GM21367 (cell line): ENCODE measurements at regions not wholly inside any gene's neighbourhood (a gene's known extent, or its start where the extent isn't known, plus 50 kb on each side); places are given as distances from the start of the nearest gene placed in this dataset.

Source experiments
- ATAC-seq: cut with Tn5 transposase; IDR thresholded peaks from one replicate; pipeline ENCODE4 v1.9.1; 2021; ENCODE audit not compliant: unreplicated experiment

- ATAC-seq = no peak
These were observed 50.6 kb upstream of the UQCRFS1 start for GRCh38 chr19:29263305-29264135.

DNA sequence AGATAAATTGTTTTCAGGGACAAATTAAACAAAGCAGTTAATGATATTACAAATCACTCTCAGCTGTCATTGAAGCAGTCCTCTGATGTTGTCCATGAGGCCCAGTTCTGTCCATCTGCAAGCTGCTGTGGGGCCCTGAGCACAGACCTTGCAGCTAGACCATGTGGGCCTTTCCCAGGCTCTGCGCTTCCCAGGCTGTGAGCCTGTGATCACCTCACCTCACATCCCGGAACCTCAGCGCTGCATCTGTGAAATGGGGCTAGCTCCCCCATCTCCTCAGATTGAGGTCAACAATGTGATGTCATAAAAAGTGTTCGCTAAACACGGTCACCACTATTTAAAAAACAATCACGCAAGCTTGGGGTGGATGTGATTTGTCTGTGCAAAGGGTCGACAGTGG is 51.9 kb upstream of the UQCRFS1 start:
- ATAC-seq = no peak

- no peak for ATAC-seq
These were observed 52.5 kb upstream of the UQCRFS1 start for GRCh38 chr19:29265436-29265835.

GRCh38 chr19:29266001-29266400 is 53.0 kb upstream of the UQCRFS1 start:
- ATAC-seq = no peak

- no peak for ATAC-seq
These were observed 53.7 kb upstream of the UQCRFS1 start for GRCh38 chr19:29266603-29267002.

DNA sequence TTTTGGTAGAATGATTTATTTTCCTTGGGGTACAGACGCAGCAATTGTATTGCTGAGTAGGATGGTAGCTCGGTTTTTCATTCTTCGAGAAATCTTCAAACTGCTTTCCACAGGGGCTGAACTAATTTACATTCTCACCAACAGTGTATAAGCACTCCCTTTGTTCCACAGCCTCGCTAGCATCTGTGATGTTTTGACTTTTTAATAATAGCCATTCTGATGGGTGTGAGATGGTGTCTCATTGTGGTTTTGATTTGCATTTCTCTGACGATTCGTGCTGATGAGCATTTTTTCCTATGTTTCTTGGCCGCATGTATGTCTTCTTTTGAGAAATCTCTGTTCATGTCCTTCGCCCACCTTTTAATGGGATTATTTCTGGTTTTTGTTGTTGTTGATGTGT is 54.8 kb upstream of the UQCRFS1 start:
- no peak for ATAC-seq

GRCh38 chr19:29268103-29268502 is 55.2 kb upstream of the UQCRFS1 start:
- ATAC-seq = no peak

DNA sequence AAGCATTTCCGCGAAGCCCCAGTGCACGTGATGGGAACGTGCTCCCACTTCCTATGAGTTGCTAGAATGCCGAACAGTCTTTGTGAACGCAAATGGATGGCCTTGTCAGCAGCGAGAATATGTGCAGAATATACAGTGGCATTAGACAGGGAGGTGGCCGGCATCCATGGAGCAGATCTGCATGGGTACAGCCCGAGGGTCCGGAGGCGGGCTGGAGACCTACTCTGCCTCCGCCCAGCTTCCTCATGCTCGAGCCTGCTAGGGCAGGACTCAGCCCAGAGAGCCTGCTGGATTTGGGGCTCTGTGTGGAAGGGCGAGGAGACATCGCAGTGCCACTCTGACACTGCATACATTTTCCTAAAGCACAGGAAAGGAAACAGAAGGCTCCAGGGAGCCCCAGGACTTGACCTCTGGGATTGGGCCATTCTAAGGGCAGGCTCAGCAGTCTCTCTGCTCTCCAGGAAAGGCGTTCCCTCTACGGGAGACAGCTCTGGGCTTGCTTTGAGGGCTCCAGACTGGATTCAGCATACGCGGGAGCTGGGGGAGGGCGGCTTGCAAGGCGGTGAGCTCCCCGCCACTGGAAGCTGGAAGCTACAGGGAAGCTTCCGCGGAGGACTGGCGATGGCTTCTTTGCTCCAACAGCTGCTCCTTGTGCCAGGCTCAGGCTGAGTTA is 55.9 kb upstream of the UQCRFS1 start:
- ATAC-seq = no peak

GRCh38 chr19:29269641-29270040 is 56.7 kb upstream of the UQCRFS1 start:
- no peak for ATAC-seq

GRCh38 chr19:29271341-29271740 is 58.4 kb upstream of the UQCRFS1 start:
- no peak for ATAC-seq

DNA sequence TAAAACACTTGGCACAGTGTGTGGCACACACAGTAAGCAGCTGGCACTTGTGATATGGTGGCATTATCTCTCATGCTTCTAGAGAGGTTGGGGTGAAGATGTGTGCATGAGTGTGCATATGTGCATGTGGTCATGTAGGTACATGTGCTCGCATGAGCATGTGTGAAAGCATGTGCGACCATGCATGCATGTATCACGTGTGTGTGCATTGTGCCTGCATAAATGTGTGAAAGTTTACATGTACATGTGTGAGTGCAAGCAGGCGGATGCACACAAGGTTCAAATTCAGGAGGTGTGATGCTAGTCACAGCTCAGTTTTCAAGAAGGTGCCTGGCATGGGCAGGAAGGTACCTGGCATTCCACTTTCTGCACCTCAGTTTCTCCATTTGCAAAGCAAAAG is 59.0 kb upstream of the UQCRFS1 start:
- ATAC-seq = no peak

- ATAC-seq = no peak
These were observed 60.2 kb upstream of the UQCRFS1 start for GRCh38 chr19:29273000-29273640.

- no peak for ATAC-seq
These were observed 62.3 kb upstream of the UQCRFS1 start for GRCh38 chr19:29275266-29275665.

GRCh38 chr19:29277102-29277501 is 64.2 kb upstream of the UQCRFS1 start:
- peak; percentile 68 for ATAC-seq

DNA sequence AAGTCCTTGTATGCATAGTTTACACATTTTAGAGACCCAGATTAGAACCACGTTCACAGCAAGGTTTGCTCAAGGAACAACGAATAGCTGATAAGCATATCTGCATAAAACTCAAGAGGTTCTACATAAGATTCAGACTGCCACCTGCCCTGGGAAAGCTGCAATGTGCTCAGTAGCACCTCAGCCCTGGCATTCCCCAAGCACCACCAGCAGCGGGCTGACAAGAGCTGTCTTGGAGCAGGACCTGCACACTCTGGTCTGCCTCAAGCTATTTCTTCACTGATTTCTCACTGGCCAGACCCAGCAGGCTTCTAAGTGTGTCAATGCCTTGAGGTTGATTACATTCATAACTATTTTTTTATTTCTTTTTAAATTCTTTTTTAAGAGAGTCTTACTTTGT is 65.8 kb upstream of the UQCRFS1 start:
- ATAC-seq = no peak

- ATAC-seq = no peak
These were observed 70.4 kb upstream of the UQCRFS1 start for GRCh38 chr19:29283366-29283765.

GRCh38 chr19:29285187-29285687 is 72.3 kb upstream of the UQCRFS1 start:
- ATAC-seq = no peak

DNA sequence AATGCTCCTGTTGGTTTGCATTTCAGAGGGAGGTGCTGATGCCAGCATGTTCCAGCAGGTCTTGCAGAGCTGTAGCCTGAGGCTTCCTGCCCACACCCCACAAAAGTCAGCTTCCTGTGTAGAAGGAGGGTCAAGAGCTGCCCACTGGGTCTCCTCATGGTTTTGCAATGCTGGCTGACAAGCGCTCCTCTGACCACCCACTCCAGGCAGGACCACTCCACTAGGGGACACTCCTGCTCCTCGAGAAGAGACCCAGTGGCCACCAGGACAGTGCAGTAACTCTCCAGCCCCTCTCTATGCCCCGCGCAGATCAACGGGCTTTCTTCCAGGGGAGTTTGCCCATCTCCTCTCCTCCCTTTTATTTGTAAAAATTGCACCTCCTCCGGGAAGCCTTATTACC is 72.9 kb upstream of the UQCRFS1 start:
- no peak for ATAC-seq

DNA sequence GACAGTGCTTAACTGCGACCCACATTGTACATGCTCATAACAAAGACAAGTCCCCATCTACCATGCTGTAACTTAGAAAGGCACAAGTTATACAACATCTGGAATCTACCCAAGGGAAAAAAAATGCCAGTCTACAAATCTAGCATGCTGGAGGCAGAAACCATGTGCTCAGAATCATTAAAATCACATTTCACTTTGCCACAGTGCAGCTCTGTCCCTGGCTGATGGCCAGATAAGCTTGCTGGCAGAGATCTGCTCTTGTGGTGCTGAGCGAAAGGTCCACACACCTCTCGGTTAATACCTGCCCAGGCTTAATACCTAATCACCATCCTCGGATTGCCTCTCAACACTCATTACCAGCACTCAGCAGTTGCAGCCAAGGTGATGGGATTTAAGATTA is 74.1 kb upstream of the UQCRFS1 start:
- no peak for ATAC-seq

GRCh38 chr19:29288256-29288655 is 75.3 kb upstream of the UQCRFS1 start:
- ATAC-seq = no peak

GRCh38 chr19:29289020-29289419 is 76.1 kb upstream of the UQCRFS1 start:
- no peak for ATAC-seq

DNA sequence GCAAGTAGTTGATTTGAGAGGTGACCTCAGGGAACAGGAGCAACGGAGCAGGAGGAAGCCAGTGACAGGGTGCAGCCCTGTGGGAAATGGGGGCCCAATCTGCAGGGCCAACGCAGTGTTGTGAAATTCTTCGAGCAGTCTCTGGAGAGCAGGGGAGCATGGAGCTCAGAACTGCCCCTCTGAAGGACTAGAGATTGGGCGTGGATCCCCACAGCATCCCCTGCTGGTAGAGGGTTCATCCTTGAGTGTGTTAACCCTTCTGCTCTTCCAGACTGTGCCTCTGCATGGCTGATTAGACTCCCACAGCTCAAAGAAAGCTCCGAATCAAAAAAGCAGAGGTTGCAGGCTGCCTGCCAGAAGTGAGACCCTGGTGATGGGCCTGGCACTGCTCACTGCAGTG is 77.9 kb upstream of the UQCRFS1 start:
- ATAC-seq = no peak
